ENCODE measurements at regions not wholly inside any gene's neighbourhood (a gene's known extent, or its start where the extent isn't known, plus 50 kb on each side); places are given as distances from the start of the nearest gene placed in this dataset.

GRCh38 chrX:16305187-16305586 lies 137.9 kb downstream of the MAGEB17 start:
- Histone ChIP-seq H3K79me2 (ENCODE audit: control insufficient read depth, insufficient read depth, low read length) (no peaks in the 10 kb centered on the region), H3K36me3 (ENCODE audit: control insufficient read depth in 2 of 2, extremely low read depth in 1 of 2, insufficient read depth in 2 of 2, low read length in 2 of 2) (no peaks in the 10 kb centered on the region), H3K27me3 (ENCODE audit: control insufficient read depth, extremely low read depth, insufficient read depth, low read length) (no peaks in the 10 kb centered on the region), H3K9me1 (ENCODE audit: control insufficient read depth, extremely low read depth, insufficient read depth, low read length) (no peaks in the 10 kb centered on the region), H3K9me3 (ENCODE audit: control insufficient read depth, low read depth, low read length) (no peaks in the 10 kb centered on the region), H3K9ac (ENCODE audit: control insufficient read depth, extremely low read depth, insufficient read depth, low read length) (no peak overlapping the region), H2AFZ (ENCODE audit: control insufficient read depth, low read length) (no peak overlapping the region), H4K20me1 (ENCODE audit: control insufficient read depth, extremely low read depth, insufficient read depth, low read length) (no peaks in the 10 kb centered on the region), H3K4me1 (ENCODE audit: control insufficient read depth, extremely low read depth, insufficient read depth, low read length) (no peaks in the 10 kb centered on the region), H3K27ac (ENCODE audit: control insufficient read depth, insufficient read depth, low read length) (no peak overlapping the region), H3K4me2 (ENCODE audit: control insufficient read depth, extremely low read depth, insufficient read depth, low read depth, low read length) (no peak overlapping the region), H3K4me3 (ENCODE audit: control insufficient read depth in 2 of 3, extremely low read depth in 1 of 3, insufficient read depth in 2 of 3, low read depth in 1 of 3, low read length in 3 of 3) (no peak overlapping the region)
- DNase-seq (ENCODE audit: low read depth, low spot score), result no peak
- dilution Hi-C loops (cut with MboI; ENCODE audit: extremely low pct_ligation_motif_present, low sequenced_read_pairs), result no loop called here
- no peak for FAIRE-seq
- no peak for TF ChIP-seq EZH2 (IDR thresholded peaks at IDR 0.05; ENCODE audit: low read length)
- peak in 1 of 3 experiments; percentile 22 for TF ChIP-seq CTCF (optimal IDR thresholded peaks at IDR 0.05 in 1 of 3, IDR thresholded peaks at IDR 0.05 in 1 of 3, conservative IDR thresholded peaks at IDR 0.05 in 1 of 3; ENCODE audit: extremely low read depth in 1 of 3, insufficient read depth in 2 of 3, low read length in 3 of 3)

GRCh38 chrX:16307950-16308349 lies 140.7 kb downstream of the MAGEB17 start:
- peaks cover 5% of the 10 kb centered on the region for H3K27me3 ChIP-seq (ENCODE audit: control insufficient read depth, extremely low read depth, insufficient read depth, low read length)
- dilution Hi-C loops (cut with MboI; ENCODE audit: extremely low pct_ligation_motif_present, low sequenced_read_pairs), result no loop called here
- H3K4me3 ChIP-seq (ENCODE audit: control insufficient read depth in 2 of 3, extremely low read depth in 1 of 3, insufficient read depth in 2 of 3, low read depth in 1 of 3, low read length in 3 of 3), result no peak overlapping the region
- H3K36me3 ChIP-seq (ENCODE audit: control insufficient read depth in 2 of 2, extremely low read depth in 1 of 2, insufficient read depth in 2 of 2, low read length in 2 of 2), result no peaks in the 10 kb centered on the region
- H3K79me2 ChIP-seq (ENCODE audit: control insufficient read depth, insufficient read depth, low read length), result no peaks in the 10 kb centered on the region
- no peak overlapping the region for H3K9ac ChIP-seq (ENCODE audit: control insufficient read depth, extremely low read depth, insufficient read depth, low read length)
- no peaks in the 10 kb centered on the region for H3K4me1 ChIP-seq (ENCODE audit: control insufficient read depth, extremely low read depth, insufficient read depth, low read length)
- H3K27ac ChIP-seq (ENCODE audit: control insufficient read depth, insufficient read depth, low read length), result no peak overlapping the region
- no peak overlapping the region for H3K4me2 ChIP-seq (ENCODE audit: control insufficient read depth, extremely low read depth, insufficient read depth, low read depth, low read length)
- H4K20me1 ChIP-seq (ENCODE audit: control insufficient read depth, extremely low read depth, insufficient read depth, low read length), result no peaks in the 10 kb centered on the region
- H3K9me1 ChIP-seq (ENCODE audit: control insufficient read depth, extremely low read depth, insufficient read depth, low read length), result no peaks in the 10 kb centered on the region
- DNase-seq (ENCODE audit: low read depth, low spot score) (no peak), FAIRE-seq (no peak)
- TF ChIP-seq CTCF (optimal IDR thresholded peaks at IDR 0.05 in 1 of 3, IDR thresholded peaks at IDR 0.05 in 1 of 3, conservative IDR thresholded peaks at IDR 0.05 in 1 of 3; ENCODE audit: extremely low read depth in 1 of 3, insufficient read depth in 2 of 3, low read length in 3 of 3) (no peak), EZH2 (IDR thresholded peaks at IDR 0.05; ENCODE audit: low read length) (no peak)
- no peaks in the 10 kb centered on the region for H3K9me3 ChIP-seq (ENCODE audit: control insufficient read depth, low read depth, low read length)
- H2AFZ ChIP-seq (ENCODE audit: control insufficient read depth, low read length), result no peak overlapping the region

All from keratinocyte (primary cell).